ENCODE measurements at regions not wholly inside any gene's neighbourhood (a gene's known extent, or its start where the extent isn't known, plus 50 kb on each side); places are given as distances from the start of the nearest gene placed in this dataset.

DNA sequence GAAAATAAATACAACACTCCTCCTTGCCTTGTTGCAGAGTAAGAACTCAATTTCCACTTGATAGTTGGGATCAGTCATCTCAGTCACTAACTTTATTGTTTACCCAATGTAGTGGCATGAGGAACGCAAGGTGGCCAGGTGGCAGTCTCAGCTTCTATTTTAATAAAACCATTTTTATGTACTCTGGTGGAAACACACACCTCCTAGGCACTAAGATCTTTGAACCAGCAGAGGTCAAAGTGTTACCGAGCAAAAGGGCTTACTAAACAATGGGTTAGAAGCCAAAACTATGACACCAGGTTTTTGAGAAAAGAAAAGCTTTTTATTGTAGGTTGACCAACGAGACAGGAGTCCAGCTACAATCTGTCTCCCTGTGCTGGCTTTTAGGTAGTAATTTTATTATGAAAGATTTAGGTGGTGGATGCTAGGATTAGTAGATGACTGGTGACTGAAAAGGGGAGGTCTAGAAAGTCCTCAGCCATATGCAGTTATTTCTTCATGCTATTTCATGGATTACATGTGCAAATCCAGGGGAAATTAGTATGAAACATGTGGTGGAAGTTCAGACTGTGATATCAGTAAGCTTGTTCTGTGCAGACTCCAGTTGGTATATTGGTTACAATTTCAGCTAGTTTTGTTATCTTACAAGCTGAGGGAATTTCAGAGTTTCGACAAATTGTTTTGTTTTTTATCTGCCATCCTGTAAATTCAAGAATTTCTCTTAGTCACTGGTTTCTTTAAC is 122.3 kb downstream of the PCTP start:
- TF ChIP-seq, protein P1, sequence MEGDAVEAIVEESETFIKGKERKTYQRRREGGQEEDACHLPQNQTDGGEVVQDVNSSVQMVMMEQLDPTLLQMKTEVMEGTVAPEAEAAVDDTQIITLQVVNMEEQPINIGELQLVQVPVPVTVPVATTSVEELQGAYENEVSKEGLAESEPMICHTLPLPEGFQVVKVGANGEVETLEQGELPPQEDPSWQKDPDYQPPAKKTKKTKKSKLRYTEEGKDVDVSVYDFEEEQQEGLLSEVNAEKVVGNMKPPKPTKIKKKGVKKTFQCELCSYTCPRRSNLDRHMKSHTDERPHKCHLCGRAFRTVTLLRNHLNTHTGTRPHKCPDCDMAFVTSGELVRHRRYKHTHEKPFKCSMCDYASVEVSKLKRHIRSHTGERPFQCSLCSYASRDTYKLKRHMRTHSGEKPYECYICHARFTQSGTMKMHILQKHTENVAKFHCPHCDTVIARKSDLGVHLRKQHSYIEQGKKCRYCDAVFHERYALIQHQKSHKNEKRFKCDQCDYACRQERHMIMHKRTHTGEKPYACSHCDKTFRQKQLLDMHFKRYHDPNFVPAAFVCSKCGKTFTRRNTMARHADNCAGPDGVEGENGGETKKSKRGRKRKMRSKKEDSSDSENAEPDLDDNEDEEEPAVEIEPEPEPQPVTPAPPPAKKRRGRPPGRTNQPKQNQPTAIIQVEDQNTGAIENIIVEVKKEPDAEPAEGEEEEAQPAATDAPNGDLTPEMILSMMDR (IDR thresholded peaks at IDR 0.05 in 8 of 11, conservative IDR thresholded peaks at IDR 0.05 in 3 of 11): no peak
- no peak for TF ChIP-seq POLR2AphosphoS5 (IDR thresholded peaks at IDR 0.05)

Measured in spleen (tissue), 7 donors.